GM12874 (cell line): ENCODE measurements at regions not wholly inside any gene's neighbourhood (a gene's known extent, or its start where the extent isn't known, plus 50 kb on each side); places are given as distances from the start of the nearest gene placed in this dataset.

Experiments
- CTCF ChIP-seq: IDR thresholded peaks from 2 replicates; pipeline ENCODE4 v1.5.1; 2011; ENCODE audit warnings: low read depth, mild to moderate bottlenecking, control low read depth, low read length, moderate library complexity; ENCODE audit not compliant: insufficient read depth

- no peak for TF ChIP-seq CTCF
Measured at GRCh38 chr11:104390651-104391050, 226.7 kb upstream of the PDGFD start.

- no peak for TF ChIP-seq CTCF
Measured at GRCh38 chr11:104385884-104386283, 221.9 kb upstream of the PDGFD start.

- no peak for TF ChIP-seq CTCF
Measured at GRCh38 chr11:104380358-104380757, 216.4 kb upstream of the PDGFD start.

GRCh38 chr11:104372111-104372510 is 208.2 kb upstream of the PDGFD start:
- TF ChIP-seq CTCF, result no peak

- TF ChIP-seq CTCF, result no peak
Measured at GRCh38 chr11:104370478-104370877, 206.5 kb upstream of the PDGFD start.

GRCh38 chr11:104369761-104370160 is 205.8 kb upstream of the PDGFD start:
- TF ChIP-seq CTCF, result no peak

- no peak for TF ChIP-seq CTCF
Measured at GRCh38 chr11:104366321-104366734, 202.4 kb upstream of the PDGFD start.

GRCh38 chr11:104365676-104366075 is 201.7 kb upstream of the PDGFD start:
- no peak for TF ChIP-seq CTCF
